ENCODE measurements at regions not wholly inside any gene's neighbourhood (a gene's known extent, or its start where the extent isn't known, plus 50 kb on each side); places are given as distances from the start of the nearest gene placed in this dataset.

- TF ChIP-seq TFCP2L1 (CRISPR knock-in tag; IDR thresholded peaks at IDR 0.05) (no peak), FOXS1 (CRISPR knock-in tag; IDR thresholded peaks at IDR 0.05) (no peak), POLR2AphosphoS2 (conservative IDR thresholded peaks at IDR 0.05; ENCODE audit: low read length) (no peak), MYC (IDR thresholded peaks at IDR 0.05; ENCODE audit: borderline replicate concordance, low read length) (no peak), SREBF2 (IDR thresholded peaks at IDR 0.05) (no peak), GATA3 (IDR thresholded peaks at IDR 0.05; ENCODE audit: borderline replicate concordance) (no peak), PHF8 (IDR thresholded peaks at IDR 0.05; ENCODE audit: borderline replicate concordance, low read depth) (no peak), REST (IDR thresholded peaks at IDR 0.05) (no peak), JUNB (IDR thresholded peaks at IDR 0.05) (no peak), ZSCAN20 (CRISPR knock-in tag; IDR thresholded peaks at IDR 0.05) (no peak), CEBPB (IDR thresholded peaks at IDR 0.05) (no peak), POLR2A (IDR thresholded peaks at IDR 0.05; ENCODE audit: low read length) (no peak), RARB (CRISPR knock-in tag; IDR thresholded peaks at IDR 0.05) (no peak)
- Histone ChIP-seq H3K4me1 (no peaks in the 10 kb centered on the region), H3K4me2 (no peak overlapping the region), H3K9me3 (no peaks in the 10 kb centered on the region), H3K4me3 (no peak overlapping the region), H3K27ac (no peak overlapping the region)
- DNase-seq (ENCODE audit: low read depth in 1 of 2, low spot score in 1 of 2) (no peak), ATAC-seq (no peak), FAIRE-seq (no peak)
- ChIA-PET POLR2A (no interaction called here), CTCF (interaction anchor here (1.4 to 15.9 kb wide), 4 partner anchors 10 to 254 kb away, joined by 3 to 196 read pairs (median 27); partner anchors contain the start of gene OLFM1)
- WGBS (ENCODE audit: missing lambda C conversion rate) = 31% methylated on average over 13 of the region's 14 CpGs
These were observed 141.0 kb upstream of the PPP1R26 start for GRCh38 chr9:135338546-135338945.

GRCh38 chr9:135339378-135339973 lies 140.1 kb upstream of the PPP1R26 start:
- H3K4me3 ChIP-seq = no peak overlapping the region
- 27% methylated on average over 16 of the region's 17 CpGs for WGBS (ENCODE audit: missing lambda C conversion rate)
- TF ChIP-seq CBX8 (IDR thresholded peaks at IDR 0.05) (no peak), E2F6 (IDR thresholded peaks at IDR 0.05; ENCODE audit: borderline replicate concordance, low read depth) (no peak), USF2 (IDR thresholded peaks at IDR 0.05) (no peak), TP53 (CRISPR knock-in tag; IDR thresholded peaks at IDR 0.05) (no peak), ZFP36 (IDR thresholded peaks at IDR 0.05; ENCODE audit: borderline replicate concordance, partially characterized antibody) (no peak), HOXB13 (CRISPR knock-in tag; IDR thresholded peaks at IDR 0.05; ENCODE audit: low read depth) (no peak), POLR2AphosphoS2 (conservative IDR thresholded peaks at IDR 0.05; ENCODE audit: low read length) (no peak), HES2 (IDR thresholded peaks at IDR 0.05) (no peak), EP300 (IDR thresholded peaks at IDR 0.05) (no peak), MAFK (IDR thresholded peaks at IDR 0.05; ENCODE audit: partially characterized antibody) (no peak), CTCF (IDR thresholded peaks at IDR 0.05) (no peak), JUN (IDR thresholded peaks at IDR 0.05) (no peak), GATA3 (IDR thresholded peaks at IDR 0.05; ENCODE audit: borderline replicate concordance) (no peak), CEBPB (IDR thresholded peaks at IDR 0.05) (no peak), RCOR1 (IDR thresholded peaks at IDR 0.05; ENCODE audit: low read depth, low read length) (no peak)
- ChIA-PET CTCF (interaction anchor here (0.9 to 15.9 kb wide), 8 partner anchors 9 to 269 kb away, joined by 3 to 196 read pairs (median 6); partner anchors contain the start of gene OLFM1), POLR2A (no interaction called here)
- FAIRE-seq = no peak
- no peak overlapping the region for H3K4me2 ChIP-seq
- H3K9me3 ChIP-seq = no peaks in the 10 kb centered on the region
- ATAC-seq = no peak
- no peaks in the 10 kb centered on the region for H3K4me1 ChIP-seq
- no peak for DNase-seq (ENCODE audit: low read depth in 1 of 2, low spot score in 1 of 2)
- no peak overlapping the region for H3K27ac ChIP-seq

Measured in A549 (cell line).